HAP-1 (cell line): ENCODE measurements at regions not wholly inside any gene's neighbourhood (a gene's known extent, or its start where the extent isn't known, plus 50 kb on each side); places are given as distances from the start of the nearest gene placed in this dataset.

Experiments
- DNase-seq, 2 experiments: peaks; one replicate each; pipeline ENCODE4 v3.0.0-alpha.2; 2016 to 2020; ENCODE audit warnings: low spot score in 2 of 2
- H3K27me3 ChIP-seq: fragments of 250-450 bp; sonication (Bioruptor Pico); 2 replicates; pipeline ENCODE4 v1.5.1; 2020; ENCODE audit warnings: low read depth, mild to moderate bottlenecking, moderate library complexity
- H3K36me3 ChIP-seq: fragments of 250-450 bp; sonication (Bioruptor Pico); replicated peaks from 2 replicates; pipeline ENCODE4 v1.5.1; 2020; ENCODE audit warnings: mild to moderate bottlenecking
- H3K4me1 ChIP-seq: fragments of 250-450 bp; sonication (Bioruptor Pico); 2 replicates; pipeline ENCODE4 v1.5.1; 2020; ENCODE audit warnings: mild to moderate bottlenecking
- H3K4me3 ChIP-seq: fragments of 250-450 bp; sonication (Bioruptor Pico); 2 replicates; pipeline ENCODE4 v1.5.1; 2020; ENCODE audit warnings: mild to moderate bottlenecking, moderate library complexity
- H3K9me3 ChIP-seq: fragments of 250-450 bp; sonication (Bioruptor Pico); 2 replicates; pipeline ENCODE4 v1.5.1; 2020; ENCODE audit warnings: mild to moderate bottlenecking, moderate library complexity
- in situ Hi-C: fragments of 300-500 bp; cut with MboI; formaldehyde crosslinking; loops from 3 replicates; pipeline ENCODE4 v1.14.3; 2020; ENCODE audit warnings: low sequenced_read_pairs, inconsistent platforms, mixed read lengths

DNA sequence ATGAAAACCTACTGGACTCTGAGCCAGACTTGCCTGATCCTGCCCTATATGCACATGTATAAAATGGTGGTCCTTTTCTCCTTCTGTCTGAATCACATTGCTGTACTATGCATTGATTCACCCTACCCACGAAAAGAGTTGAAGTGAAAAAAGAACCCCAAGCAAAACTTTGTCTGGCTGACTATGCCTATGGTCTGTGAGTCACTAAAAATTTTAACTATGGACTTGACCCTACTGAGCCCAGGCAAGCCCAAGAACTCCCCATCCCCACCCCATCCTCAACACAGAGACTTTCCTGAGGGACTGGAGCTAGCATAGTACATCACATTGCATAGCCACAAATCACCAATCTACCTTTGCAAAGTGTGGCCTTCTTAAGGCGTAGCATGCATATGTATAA lies 116.6 kb upstream of the TENM3 start:
- in situ Hi-C loops: no loop called here
- H3K4me1 ChIP-seq: peaks cover 15% of the 10 kb centered on the region
- peaks cover 8% of the 10 kb centered on the region; the same call in 1 of the 2 replicates for H3K9me3 ChIP-seq
- H3K36me3 ChIP-seq: no peaks in the 10 kb centered on the region
- no peak overlapping the region for H3K4me3 ChIP-seq
- H3K27me3 ChIP-seq: no peaks in the 10 kb centered on the region
- DNase-seq: no peak

DNA sequence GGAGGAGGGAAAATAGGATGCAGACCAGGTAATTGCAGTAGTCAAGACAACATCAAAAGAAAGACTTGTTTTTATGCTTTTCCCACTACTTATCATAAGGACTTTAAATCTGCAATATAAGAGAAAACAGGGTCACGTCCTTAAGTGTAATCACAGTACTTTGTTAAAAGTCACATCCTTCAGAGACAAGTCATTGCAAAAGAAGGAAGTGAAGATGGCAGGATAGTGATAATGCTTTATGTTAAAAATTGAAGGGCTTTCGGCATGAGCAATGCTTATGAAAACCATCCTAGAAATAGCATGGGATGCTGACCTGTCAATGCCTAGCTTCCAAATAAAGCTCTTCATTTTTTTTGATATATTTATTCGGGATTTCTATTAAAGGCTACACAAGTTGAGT lies 110.2 kb upstream of the TENM3 start:
- in situ Hi-C loops: no loop called here
- H3K4me1 ChIP-seq: peaks cover 25% of the 10 kb centered on the region
- no peak overlapping the region for H3K4me3 ChIP-seq
- H3K36me3 ChIP-seq: no peaks in the 10 kb centered on the region
- DNase-seq: no peak
- no peaks in the 10 kb centered on the region for H3K9me3 ChIP-seq
- no peaks in the 10 kb centered on the region for H3K27me3 ChIP-seq

DNA sequence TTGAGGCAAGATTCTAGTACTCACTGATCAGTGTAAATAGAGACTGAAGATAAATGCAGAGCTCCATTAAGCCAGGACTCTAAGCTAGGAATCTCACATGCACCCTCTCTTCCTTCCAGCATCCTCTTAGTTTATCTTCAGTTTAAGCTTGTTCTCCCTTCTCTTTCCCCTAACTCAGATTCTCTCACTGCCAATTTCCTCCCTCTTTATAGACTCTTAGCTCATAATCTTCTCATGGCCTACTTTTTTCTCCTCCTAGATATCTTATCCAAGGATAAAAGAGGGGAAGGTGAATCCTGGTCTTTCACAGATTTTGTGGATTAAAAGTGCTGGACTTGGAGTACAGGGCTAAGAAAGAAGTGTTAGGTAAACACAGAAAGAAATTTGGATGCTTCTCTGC lies 108.9 kb upstream of the TENM3 start:
- Histone ChIP-seq H3K9me3 (no peaks in the 10 kb centered on the region), H3K36me3 (no peaks in the 10 kb centered on the region), H3K27me3 (no peaks in the 10 kb centered on the region), H3K4me3 (no peak overlapping the region), H3K4me1 (peaks cover 26% of the 10 kb centered on the region)
- DNase-seq: no peak
- in situ Hi-C loops: no loop called here

DNA sequence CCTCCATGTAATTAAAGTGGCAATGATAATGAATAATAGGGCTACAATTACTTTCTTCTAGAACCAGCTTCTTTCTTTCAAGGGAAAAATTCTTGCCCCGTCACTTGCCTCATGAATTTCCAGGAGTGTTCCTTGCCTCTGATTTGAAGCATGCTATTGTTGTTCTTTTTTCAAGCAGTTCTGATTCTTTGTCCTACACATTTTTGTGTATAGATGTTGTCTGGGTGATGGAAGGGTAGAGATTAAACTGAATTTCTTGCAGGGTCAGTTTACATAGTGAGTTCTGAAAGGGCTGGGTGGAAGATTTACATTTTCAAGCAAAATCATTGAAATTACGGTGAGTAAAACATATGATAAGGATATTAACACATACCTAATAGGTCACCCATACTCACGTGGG lies 107.0 kb upstream of the TENM3 start:
- in situ Hi-C loops: no loop called here

DNA sequence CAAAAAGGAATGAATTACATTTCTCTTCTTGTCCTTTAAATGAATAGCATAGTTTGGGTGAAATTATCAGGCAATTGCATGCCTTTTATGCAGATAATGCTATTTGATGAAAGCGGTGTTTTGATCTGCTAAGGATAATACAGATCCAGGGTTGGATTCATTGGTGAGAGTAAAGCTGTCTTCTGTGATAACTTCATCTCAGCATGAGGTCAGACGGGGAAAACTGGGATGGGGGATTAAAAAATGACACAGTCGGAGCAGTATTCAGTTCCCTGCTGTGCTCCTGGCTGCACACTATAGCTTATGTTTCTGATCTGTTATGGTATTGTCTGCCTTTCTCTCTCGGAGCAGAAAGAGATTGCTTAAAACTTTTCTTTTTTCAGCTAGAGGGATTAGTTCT lies 105.9 kb upstream of the TENM3 start:
- in situ Hi-C loops: no loop called here
- Histone ChIP-seq H3K4me1 (peaks cover 30% of the 10 kb centered on the region), H3K36me3 (no peaks in the 10 kb centered on the region), H3K27me3 (no peaks in the 10 kb centered on the region), H3K9me3 (no peaks in the 10 kb centered on the region), H3K4me3 (no peak overlapping the region)
- DNase-seq: peak; percentile 57 to 67

More for the DNA sequence above, 107.0 kb upstream of the TENM3 start:
- no peaks in the 10 kb centered on the region for H3K27me3 ChIP-seq
- H3K9me3 ChIP-seq: no peaks in the 10 kb centered on the region
- peak in 1 of 2 experiments; percentile 75 for DNase-seq
- H3K4me3 ChIP-seq: no peak overlapping the region
- H3K4me1 ChIP-seq: peaks cover 26% of the 10 kb centered on the region
- H3K36me3 ChIP-seq: no peaks in the 10 kb centered on the region

DNA sequence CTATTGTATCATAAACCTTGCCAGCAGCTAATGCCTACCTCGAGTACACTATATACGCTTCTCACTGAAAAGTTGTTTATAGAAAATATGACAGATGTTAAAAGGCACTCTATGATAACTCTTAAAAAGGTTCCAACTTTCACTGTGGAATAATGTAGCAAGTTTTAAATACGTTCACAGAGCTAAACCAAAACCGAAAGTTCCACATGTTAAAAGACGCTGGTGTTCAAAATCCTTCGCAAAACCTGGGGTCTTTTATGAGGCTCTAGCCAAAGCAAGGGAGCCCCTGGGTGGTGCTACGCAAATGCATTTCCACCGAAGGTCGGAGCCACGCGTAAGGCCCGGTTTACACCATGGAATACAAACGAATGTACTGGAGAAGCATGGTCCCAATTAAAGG lies 103.7 kb upstream of the TENM3 start:
- Histone ChIP-seq H3K36me3 (no peaks in the 10 kb centered on the region), H3K4me1 (peaks cover 32% of the 10 kb centered on the region), H3K9me3 (no peaks in the 10 kb centered on the region), H3K27me3 (no peaks in the 10 kb centered on the region), H3K4me3 (no peak overlapping the region)
- in situ Hi-C loops: no loop called here
- DNase-seq: no peak

DNA sequence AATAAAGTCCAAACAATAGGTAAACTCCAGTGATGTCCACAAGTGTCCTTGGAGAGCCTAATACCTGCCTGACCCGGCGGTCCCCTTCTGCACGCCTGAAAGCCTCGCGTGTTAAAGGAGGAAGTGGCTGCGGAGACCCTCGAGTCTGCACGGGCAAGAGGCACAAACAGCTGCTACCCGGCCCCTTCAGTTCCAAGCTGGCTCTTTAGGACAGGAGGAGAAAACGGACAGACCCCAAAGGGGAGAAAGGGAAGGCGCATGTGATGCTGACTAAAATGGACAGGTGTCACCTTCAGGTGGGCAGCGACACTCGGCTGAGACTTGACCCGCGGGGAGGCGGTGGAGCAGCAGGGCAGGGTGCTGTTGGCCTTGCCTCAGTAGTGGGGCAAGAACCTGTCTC lies 102.7 kb upstream of the TENM3 start:
- no peak for DNase-seq
- in situ Hi-C loops: no loop called here
- Histone ChIP-seq H3K36me3 (no peaks in the 10 kb centered on the region; the same call in 1 of the 2 replicates), H3K4me3 (no peak overlapping the region), H3K4me1 (peaks cover 32% of the 10 kb centered on the region), H3K9me3 (no peaks in the 10 kb centered on the region), H3K27me3 (no peaks in the 10 kb centered on the region)

DNA sequence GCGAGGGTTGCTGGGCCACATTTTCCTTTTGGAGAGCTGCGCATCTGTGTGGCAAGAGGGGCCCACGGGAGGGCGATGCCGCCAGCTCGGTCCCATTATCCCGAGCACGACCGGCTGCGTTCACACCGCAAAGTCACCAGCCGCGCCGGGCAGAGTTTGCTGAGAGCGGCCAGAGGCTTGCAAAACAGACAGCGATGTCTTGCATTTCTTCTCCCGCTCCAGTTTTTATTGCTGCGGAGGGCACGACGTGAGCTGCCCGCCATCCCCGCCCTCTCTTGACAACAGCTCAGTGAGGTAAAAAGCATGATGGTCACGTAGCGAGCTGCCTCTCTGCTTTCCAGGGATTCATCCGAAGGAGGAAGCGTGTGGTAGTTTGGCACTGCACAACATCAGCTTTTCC lies 102.1 kb upstream of the TENM3 start:
- DNase-seq: no peak
- peaks cover 30% of the 10 kb centered on the region for H3K4me1 ChIP-seq

DNA sequence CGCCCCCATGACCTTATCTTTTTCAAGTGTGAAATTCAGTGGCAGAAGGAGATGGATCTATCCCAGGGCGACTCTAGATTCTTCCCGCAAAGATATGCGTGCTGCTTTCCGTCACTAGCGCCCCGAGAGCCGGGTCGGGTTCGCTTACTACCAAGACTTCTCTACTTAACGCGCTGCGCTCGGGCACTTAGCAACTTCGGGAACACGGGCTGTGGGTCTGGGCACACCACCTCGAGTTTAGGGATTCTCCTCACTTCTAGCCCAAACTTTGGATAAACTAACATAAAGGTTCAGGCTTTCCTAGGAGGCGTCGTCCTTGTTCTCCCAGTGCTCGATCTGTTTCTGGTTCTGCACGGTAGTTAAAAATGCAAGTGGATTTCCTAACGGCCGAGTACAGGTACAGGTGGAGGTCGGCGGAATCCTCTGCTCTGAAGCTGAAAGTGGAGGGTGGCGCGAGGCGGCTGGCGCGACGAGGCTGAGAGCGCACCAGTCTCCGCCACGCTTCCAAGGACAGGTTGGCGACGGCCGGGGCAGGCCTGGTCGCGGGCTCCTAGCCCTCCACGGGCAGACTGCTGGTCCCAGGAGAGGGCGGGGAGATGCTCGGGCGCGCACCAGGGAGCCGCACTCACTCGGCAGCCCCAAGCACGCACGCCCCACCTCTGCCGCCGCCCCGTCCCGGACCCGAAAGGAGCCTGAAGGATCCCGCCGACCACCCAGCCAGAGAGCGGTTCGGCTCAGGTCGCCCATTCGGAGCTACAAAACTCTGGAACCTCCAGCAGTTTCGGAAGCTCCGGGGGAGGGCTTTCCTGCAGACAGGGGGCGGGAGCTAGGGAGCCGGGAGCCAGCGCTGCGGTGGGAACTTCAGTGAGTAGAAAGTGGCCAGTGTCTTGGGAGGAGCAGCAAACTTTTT lies 100.8 kb upstream of the TENM3 start:
- Histone ChIP-seq H3K9me3 (no peaks in the 10 kb centered on the region), H3K36me3 (no peaks in the 10 kb centered on the region; the same call in 1 of the 2 replicates), H3K4me3 (peak overlapping the region; percentile 78), H3K27me3 (no peaks in the 10 kb centered on the region), H3K4me1 (peaks cover 25% of the 10 kb centered on the region)
- in situ Hi-C loops: no loop called here
- peak in 1 of 2 experiments; percentile 27 for DNase-seq

More for the DNA sequence above, 102.1 kb upstream of the TENM3 start:
- Histone ChIP-seq H3K27me3 (no peaks in the 10 kb centered on the region), H3K4me3 (no peak overlapping the region), H3K9me3 (no peaks in the 10 kb centered on the region), H3K36me3 (no peaks in the 10 kb centered on the region; the same call in 1 of the 2 replicates)
- in situ Hi-C loops: no loop called here

DNA sequence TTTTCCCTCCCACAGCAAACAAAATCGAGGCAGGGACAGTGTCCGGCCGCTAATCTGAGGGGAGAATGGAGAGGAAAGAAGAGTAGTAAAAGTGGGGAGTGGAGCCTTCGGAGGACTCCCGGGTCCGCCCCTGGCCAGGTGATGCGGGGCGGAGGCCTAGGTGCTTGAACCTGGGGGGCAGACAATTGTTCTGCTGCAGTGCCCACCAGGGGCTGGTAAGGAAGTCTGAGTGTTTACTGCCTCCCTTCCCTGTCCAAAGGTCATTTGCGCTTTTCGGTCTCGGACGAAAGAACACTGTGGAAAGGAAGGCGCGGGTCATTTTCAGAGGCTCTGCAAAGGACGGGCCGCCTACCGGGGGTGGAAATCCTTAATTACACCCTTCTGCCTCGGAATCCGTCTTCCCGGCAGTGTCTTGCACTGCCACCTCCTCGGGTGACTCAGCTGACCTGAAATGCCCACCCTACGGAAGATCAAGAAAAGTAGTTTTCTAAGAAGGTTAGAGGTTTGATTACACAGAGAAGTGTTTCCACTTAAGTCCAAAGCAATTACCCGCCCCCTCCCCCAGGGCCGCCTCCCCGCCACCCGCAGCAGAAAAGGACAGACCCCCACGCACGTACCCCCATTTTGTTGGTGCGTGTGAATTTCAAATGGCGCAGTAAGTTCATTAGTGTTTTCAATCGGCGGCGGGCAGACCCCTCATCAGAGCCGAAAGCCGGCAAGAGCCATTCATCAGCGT lies 99.9 kb upstream of the TENM3 start:
- in situ Hi-C loops: no loop called here
- Histone ChIP-seq H3K27me3 (no peaks in the 10 kb centered on the region), H3K9me3 (no peaks in the 10 kb centered on the region), H3K4me3 (peak overlapping the region; percentile 78), H3K36me3 (no peaks in the 10 kb centered on the region; the same call in 1 of the 2 replicates), H3K4me1 (peaks cover 26% of the 10 kb centered on the region)
- peak in 1 of 2 experiments; percentile 39 for DNase-seq

DNA sequence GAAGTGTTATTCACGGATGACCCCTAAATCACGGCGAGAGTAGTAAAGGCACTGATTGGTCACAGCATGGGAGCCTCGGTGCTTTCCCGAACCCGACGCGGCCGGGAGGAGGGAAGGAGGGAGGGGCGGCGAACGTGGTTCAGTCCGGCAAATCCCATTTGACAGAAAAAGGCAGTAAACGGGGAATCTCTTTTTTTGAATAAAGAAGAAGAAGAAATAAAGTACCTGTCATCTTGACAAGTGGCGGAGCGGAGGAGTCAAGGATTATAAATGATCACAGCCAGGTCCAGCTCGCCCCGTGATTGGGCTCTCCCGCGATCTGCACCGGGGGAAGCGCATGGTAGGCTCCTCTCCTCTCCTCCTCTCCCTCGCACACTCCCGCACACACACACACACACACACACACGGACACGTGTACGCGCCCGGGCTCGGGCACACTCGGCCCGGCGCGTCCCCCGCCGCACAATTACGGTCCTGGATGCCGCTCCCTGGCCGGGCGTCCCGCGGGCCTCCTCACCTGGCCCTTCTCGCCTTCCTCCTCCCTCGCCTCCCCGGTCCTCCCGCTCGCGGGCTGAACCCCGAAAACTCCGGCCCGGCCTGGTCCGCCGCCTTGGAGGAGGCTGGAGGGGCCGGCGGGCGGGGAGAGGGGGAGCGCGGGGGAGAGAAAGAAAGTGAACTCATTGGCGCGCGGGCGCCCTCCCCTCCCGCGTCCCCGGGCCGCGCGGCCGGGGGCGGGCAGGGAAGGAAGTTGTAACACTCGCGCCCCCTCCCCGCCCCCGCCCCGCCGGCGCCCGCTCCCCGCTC lies 99.2 kb upstream of the TENM3 start:
- peak; percentile 76 to 82 for DNase-seq
- in situ Hi-C loops: no loop called here
- H3K4me3 ChIP-seq: peak overlapping the region; percentile 78
- no peaks in the 10 kb centered on the region for H3K27me3 ChIP-seq
- H3K9me3 ChIP-seq: no peaks in the 10 kb centered on the region
- H3K36me3 ChIP-seq: no peaks in the 10 kb centered on the region; the same call in 1 of the 2 replicates
- peaks cover 34% of the 10 kb centered on the region for H3K4me1 ChIP-seq

DNA sequence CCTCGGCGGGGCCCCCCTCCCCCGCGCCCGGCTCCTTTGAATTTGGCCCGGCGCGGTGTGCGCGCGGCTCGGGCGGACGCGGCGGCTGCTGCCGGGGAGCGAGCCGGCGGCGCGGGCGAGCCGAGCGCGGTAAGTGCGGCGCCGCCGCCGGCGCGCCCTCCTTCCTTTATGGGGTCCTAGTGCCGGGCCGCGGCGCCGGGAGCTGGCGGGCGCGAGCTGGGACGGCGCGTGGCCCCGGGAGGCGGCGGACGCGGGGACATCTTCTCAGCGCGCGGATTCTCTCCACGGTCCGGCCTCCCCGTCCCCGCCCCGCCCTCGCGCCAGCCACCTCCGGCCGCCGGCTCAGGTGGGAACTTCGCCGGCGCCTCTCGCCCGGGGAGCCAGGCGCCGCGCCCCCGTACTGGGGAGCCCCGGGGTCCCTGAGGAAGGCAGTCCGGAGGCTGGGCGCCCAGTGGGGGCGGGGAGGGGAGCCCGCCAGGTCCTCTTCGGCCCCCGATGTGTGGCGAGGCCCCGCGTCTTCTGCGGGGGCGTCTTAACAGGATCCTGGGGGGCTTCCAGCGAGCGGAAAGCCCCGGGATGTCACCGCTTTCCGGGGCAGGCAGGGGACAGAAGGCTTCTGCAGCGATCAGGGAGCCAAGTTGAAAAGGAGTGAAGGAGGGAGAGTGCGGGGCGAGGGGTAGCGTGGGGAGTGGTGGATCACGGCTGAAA lies 98.4 kb upstream of the TENM3 start:
- Histone ChIP-seq H3K9me3 (no peaks in the 10 kb centered on the region), H3K4me1 (peaks cover 39% of the 10 kb centered on the region), H3K36me3 (no peaks in the 10 kb centered on the region; the same call in 1 of the 2 replicates), H3K27me3 (no peaks in the 10 kb centered on the region), H3K4me3 (peak overlapping the region; percentile 78)
- DNase-seq: peak in 1 of 2 experiments; percentile 62
- in situ Hi-C loops: no loop called here
